ENCODE measurements at regions not wholly inside any gene's neighbourhood (a gene's known extent, or its start where the extent isn't known, plus 50 kb on each side); places are given as distances from the start of the nearest gene placed in this dataset.

GRCh38 chr13:73957889-73958288 is 176.3 kb downstream of the KLF12 start:
- Histone ChIP-seq H3F3A (ENCODE audit: insufficient read depth, low read length) (no peaks in the 10 kb centered on the region), H2AFZ (ENCODE audit: low read length) (no peak overlapping the region), H4K20me1 (ENCODE audit: insufficient read depth, low read length) (no peaks in the 10 kb centered on the region), H3K9me2 (ENCODE audit: low read depth, low read length) (no peaks in the 10 kb centered on the region), H3K36me3 (ENCODE audit: insufficient read depth, low read length) (peaks cover 12% of the 10 kb centered on the region), H3K27me3 (ENCODE audit: insufficient read depth, low read length) (no peaks in the 10 kb centered on the region), H3K9ac (ENCODE audit: low read length) (no peak overlapping the region), H3K4me3 (ENCODE audit: low read depth, low read length, poor library complexity, severe bottlenecking) (no peak overlapping the region), H3K4me2 (ENCODE audit: low read length) (no peak overlapping the region), H3K27ac (ENCODE audit: low read depth, low read length, poor library complexity, severe bottlenecking) (no peak overlapping the region), H3K4me1 (ENCODE audit: insufficient read depth, low read length, severe bottlenecking) (peaks cover 47% of the 10 kb centered on the region), H3K9me3 (ENCODE audit: low read length) (no peaks in the 10 kb centered on the region), H3K79me2 (ENCODE audit: insufficient read depth, low read length) (no peaks in the 10 kb centered on the region; the same call in 1 of the 2 replicates)
- TF ChIP-seq CTCF (IDR thresholded peaks at IDR 0.05; ENCODE audit: low read length) (no peak), EZH2 (IDR thresholded peaks at IDR 0.05; ENCODE audit: borderline replicate concordance, low read length) (no peak)

GRCh38 chr13:73956795-73957408 is 177.3 kb downstream of the KLF12 start:
- Histone ChIP-seq H3K9me3 (ENCODE audit: low read length) (no peaks in the 10 kb centered on the region), H3F3A (ENCODE audit: insufficient read depth, low read length) (no peaks in the 10 kb centered on the region), H2AFZ (ENCODE audit: low read length) (no peak overlapping the region), H3K4me3 (ENCODE audit: low read depth, low read length, poor library complexity, severe bottlenecking) (no peak overlapping the region), H3K9me2 (ENCODE audit: low read depth, low read length) (no peaks in the 10 kb centered on the region), H3K9ac (ENCODE audit: low read length) (no peak overlapping the region), H3K4me1 (ENCODE audit: insufficient read depth, low read length, severe bottlenecking) (peaks cover 55% of the 10 kb centered on the region), H3K27me3 (ENCODE audit: insufficient read depth, low read length) (no peaks in the 10 kb centered on the region), H3K36me3 (ENCODE audit: insufficient read depth, low read length) (peaks cover 7% of the 10 kb centered on the region; the same call in 1 of the 2 replicates), H3K79me2 (ENCODE audit: insufficient read depth, low read length) (no peaks in the 10 kb centered on the region), H3K4me2 (ENCODE audit: low read length) (no peak overlapping the region), H4K20me1 (ENCODE audit: insufficient read depth, low read length) (no peaks in the 10 kb centered on the region), H3K27ac (ENCODE audit: low read depth, low read length, poor library complexity, severe bottlenecking) (peak overlapping the region; percentile 24)
- no peak for TF ChIP-seq EZH2 (IDR thresholded peaks at IDR 0.05; ENCODE audit: borderline replicate concordance, low read length)
- no peak for TF ChIP-seq CTCF (IDR thresholded peaks at IDR 0.05; ENCODE audit: low read length)

GRCh38 chr13:73955977-73956500 is 178.2 kb downstream of the KLF12 start:
- H4K20me1 ChIP-seq (ENCODE audit: insufficient read depth, low read length) = no peaks in the 10 kb centered on the region
- no peak overlapping the region for H2AFZ ChIP-seq (ENCODE audit: low read length)
- no peaks in the 10 kb centered on the region for H3K36me3 ChIP-seq (ENCODE audit: insufficient read depth, low read length)
- H3K9me2 ChIP-seq (ENCODE audit: low read depth, low read length) = no peaks in the 10 kb centered on the region
- H3K9me3 ChIP-seq (ENCODE audit: low read length) = no peaks in the 10 kb centered on the region
- no peaks in the 10 kb centered on the region for H3K79me2 ChIP-seq (ENCODE audit: insufficient read depth, low read length)
- H3K4me3 ChIP-seq (ENCODE audit: low read depth, low read length, poor library complexity, severe bottlenecking) = no peak overlapping the region
- peaks cover 52% of the 10 kb centered on the region for H3K4me1 ChIP-seq (ENCODE audit: insufficient read depth, low read length, severe bottlenecking)
- H3K4me2 ChIP-seq (ENCODE audit: low read length) = no peak overlapping the region; the same call in 1 of the 2 replicates
- H3K9ac ChIP-seq (ENCODE audit: low read length) = no peak overlapping the region
- TF ChIP-seq CTCF (IDR thresholded peaks at IDR 0.05; ENCODE audit: low read length) (no peak), EZH2 (IDR thresholded peaks at IDR 0.05; ENCODE audit: borderline replicate concordance, low read length) (no peak)
- H3F3A ChIP-seq (ENCODE audit: insufficient read depth, low read length) = no peaks in the 10 kb centered on the region
- no peaks in the 10 kb centered on the region for H3K27me3 ChIP-seq (ENCODE audit: insufficient read depth, low read length)
- H3K27ac ChIP-seq (ENCODE audit: low read depth, low read length, poor library complexity, severe bottlenecking) = peak overlapping the region; percentile 36
